GM23338 (cell line): ENCODE measurements at regions not wholly inside any gene's neighbourhood (a gene's known extent, or its start where the extent isn't known, plus 50 kb on each side); places are given as distances from the start of the nearest gene placed in this dataset.
A peak's percentile ranks its signal among the peaks of the same experiment; 100 is the strongest.

Experiments
- CTCF ChIP-seq, 2 experiments: fragments of 200-600 bp in 1 of 2; sonication (generic) in 1 of 2; conservative IDR thresholded peaks; 2 replicates each; pipeline versions ENCODE4 v1.5.1 to v1.6.1; 2016 to 2017; ENCODE audit warnings: antibody characterized with exemption in 2 of 2, low read depth in 2 of 2, mild to moderate bottlenecking in 2 of 2, moderate library complexity in 1 of 2
- ETS1 ChIP-seq: IDR thresholded peaks from 2 replicates; pipeline ENCODE4 v1.6.1; 2016; ENCODE audit warnings: antibody characterized with exemption
- EZH2 ChIP-seq: fragments of 200-600 bp; sonication (generic); IDR thresholded peaks from one replicate; pipeline ENCODE4 v1.8.0; 2017; ENCODE audit warnings: antibody characterized with exemption, mild to moderate bottlenecking, low read depth; ENCODE audit not compliant: unreplicated experiment
- EZH2phosphoT487 ChIP-seq: fragments of 200-600 bp; sonication (generic); IDR thresholded peaks from one replicate; pipeline ENCODE4 v1.8.1; 2018; ENCODE audit warnings: antibody characterized with exemption; ENCODE audit not compliant: unreplicated experiment
- POLR2AphosphoS5 ChIP-seq: IDR thresholded peaks from 2 replicates; pipeline ENCODE4 v1.6.1; 2016; ENCODE audit warnings: antibody characterized with exemption, low read depth
- REST ChIP-seq: IDR thresholded peaks from one replicate; pipeline ENCODE4 v1.6.1; 2018; ENCODE audit warnings: antibody characterized with exemption; ENCODE audit not compliant: unreplicated experiment

- peak in 1 of 2 experiments; percentile 4; a peak in 1 of 4 replicates for TF ChIP-seq CTCF (conservative IDR thresholded peaks at IDR 0.05; ENCODE audit: low read depth in 2 of 2)
- TF ChIP-seq EZH2, result no peak
- TF ChIP-seq EZH2phosphoT487, result no peak
- no peak for TF ChIP-seq REST
- TF ChIP-seq POLR2AphosphoS5, result no peak
- no peak for TF ChIP-seq ETS1
Observed at GRCh38 chr5:84599964-84600363, 215.3 kb upstream of the EDIL3 start.
